LHCN-M2 (cell line): ENCODE measurements at regions not wholly inside any gene's neighbourhood (a gene's known extent, or its start where the extent isn't known, plus 50 kb on each side); places are given as distances from the start of the nearest gene placed in this dataset.

Experiments
- DNase-seq: peaks from one replicate; pipeline ENCODE4 v3.0.0-alpha.2; 2012; ENCODE audit warnings: low read depth

- no peak for DNase-seq
Observed at GRCh38 chr3:181081930-181082329, 92.4 kb upstream of the DNAJC19 start.

DNA sequence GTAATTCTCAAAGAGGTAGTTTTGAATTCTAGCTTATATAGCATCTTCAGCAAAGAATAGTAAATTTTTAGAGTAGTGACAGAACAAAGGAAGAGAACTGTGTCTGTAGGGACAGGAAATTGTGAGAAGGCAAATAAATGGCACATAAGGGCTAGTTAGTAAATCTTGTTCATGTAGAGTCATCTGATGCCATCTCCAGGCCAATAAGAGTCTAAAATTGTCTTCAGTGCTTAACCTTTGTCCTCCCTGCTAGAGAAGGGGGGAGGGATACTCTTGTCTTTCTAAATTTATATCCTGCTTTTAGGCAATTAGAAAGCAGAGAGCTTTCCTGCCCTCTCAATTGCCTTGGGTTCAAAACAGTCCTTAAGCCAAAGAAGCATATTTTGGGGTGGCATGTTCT, 87.0 kb upstream of the DNAJC19 start:
- DNase-seq = no peak

- DNase-seq = no peak
Observed at GRCh38 chr3:181075098-181075497, 85.6 kb upstream of the DNAJC19 start.

- no peak for DNase-seq
Observed at GRCh38 chr3:181066143-181067087, 76.9 kb upstream of the DNAJC19 start.

GRCh38 chr3:181056136-181056732, 66.7 kb upstream of the DNAJC19 start:
- DNase-seq = no peak

GRCh38 chr3:181054538-181054937, 65.0 kb upstream of the DNAJC19 start:
- DNase-seq = no peak

- DNase-seq = no peak
Observed at GRCh38 chr3:181052256-181052655, 62.7 kb upstream of the DNAJC19 start.

- DNase-seq = no peak
Observed at GRCh38 chr3:181050738-181051137, 61.2 kb upstream of the DNAJC19 start.

- DNase-seq = no peak
Observed at GRCh38 chr3:181040030-181040429, 50.5 kb upstream of the DNAJC19 start.
